ENCODE measurements at regions not wholly inside any gene's neighbourhood (a gene's known extent, or its start where the extent isn't known, plus 50 kb on each side); places are given as distances from the start of the nearest gene placed in this dataset.

DNA sequence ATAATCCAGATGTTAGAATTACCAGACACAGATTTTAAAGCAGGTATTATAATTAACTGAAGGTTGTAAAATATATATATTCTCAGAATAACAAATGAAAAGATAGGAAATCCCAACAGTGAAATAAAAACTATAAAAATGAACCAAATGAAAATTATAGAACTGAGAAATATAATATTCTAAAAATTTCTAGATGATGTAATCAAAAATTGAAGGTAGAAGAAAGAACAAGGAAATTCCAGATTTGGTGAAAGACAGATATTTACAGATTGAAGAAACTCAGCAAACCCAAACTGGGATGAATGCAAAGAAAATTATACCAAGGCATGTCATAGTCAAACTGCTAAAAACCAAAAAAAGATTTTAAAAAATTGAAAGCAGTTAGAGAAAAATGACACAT, 729.4 kb downstream of the MATN1 start:
- no peak for TF ChIP-seq FOXA1 (IDR thresholded peaks at IDR 0.05)
- Histone ChIP-seq H3K9me3 (ENCODE audit: control insufficient read depth in 4 of 4, low read length in 3 of 4) (peaks cover 0 to 5% (median 3%) of the 10 kb centered on the region in 4 donors), H3K27me3 (ENCODE audit: control insufficient read depth in 4 of 4, insufficient read depth in 4 of 4, low read length in 3 of 4) (no peaks in the 10 kb centered on the region), H3K36me3 (ENCODE audit: control insufficient read depth in 4 of 4, insufficient read depth in 3 of 4, low read depth in 1 of 4, low read length in 3 of 4) (no peaks in the 10 kb centered on the region), H3K4me1 (ENCODE audit: control insufficient read depth in 4 of 4, insufficient read depth in 4 of 4, low read length in 3 of 4) (no peaks in the 10 kb centered on the region), H3K9ac (ENCODE audit: low read depth in 1 of 2, low read length in 2 of 2) (no peak overlapping the region), H3K27ac (ENCODE audit: low read depth in 1 of 2, low read length in 2 of 2) (no peak overlapping the region), H3K4me3 (ENCODE audit: low read depth in 1 of 3, low read length in 3 of 3) (no peak overlapping the region)
- no peak for DNase-seq (ENCODE audit: low spot score)

DNA sequence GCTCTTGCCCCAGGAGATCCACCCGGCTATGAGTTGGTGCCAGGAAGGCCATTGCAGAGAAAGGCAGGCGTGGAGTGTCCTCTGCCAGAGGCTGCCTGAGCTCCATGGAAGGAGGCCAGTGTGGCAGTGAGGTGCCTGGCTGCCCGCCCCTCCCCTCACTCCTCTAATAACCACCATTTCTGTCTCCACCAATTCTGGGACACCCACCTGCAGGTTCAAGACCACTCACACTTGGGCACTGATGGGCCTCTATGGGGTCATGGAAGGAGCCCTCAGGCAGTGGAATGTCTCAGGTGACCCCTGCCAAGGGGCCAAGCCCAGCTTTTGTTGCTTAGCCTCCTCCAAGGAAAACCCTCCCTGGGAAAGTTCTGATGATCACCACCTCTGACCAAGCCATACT, 731.6 kb downstream of the MATN1 start:
- Histone ChIP-seq H3K27me3 (ENCODE audit: control insufficient read depth in 4 of 4, insufficient read depth in 4 of 4, low read length in 3 of 4) (no peaks in the 10 kb centered on the region), H3K27ac (ENCODE audit: low read depth in 1 of 2, low read length in 2 of 2) (no peak overlapping the region), H3K4me1 (ENCODE audit: control insufficient read depth in 4 of 4, insufficient read depth in 4 of 4, low read length in 3 of 4) (peaks cover 0 to 3% (median 1%) of the 10 kb centered on the region in 4 donors), H3K36me3 (ENCODE audit: control insufficient read depth in 4 of 4, insufficient read depth in 3 of 4, low read depth in 1 of 4, low read length in 3 of 4) (no peaks in the 10 kb centered on the region), H3K4me3 (ENCODE audit: low read depth in 1 of 3, low read length in 3 of 3) (no peak overlapping the region), H3K9me3 (ENCODE audit: control insufficient read depth in 4 of 4, low read length in 3 of 4) (peaks cover 0 to 5% (median 3%) of the 10 kb centered on the region in 4 donors), H3K9ac (ENCODE audit: low read depth in 1 of 2, low read length in 2 of 2) (no peak overlapping the region)
- no peak for DNase-seq (ENCODE audit: low spot score)
- TF ChIP-seq NR2F2 (IDR thresholded peaks at IDR 0.05), result no peak
- TF ChIP-seq YY1 (IDR thresholded peaks at IDR 0.05), result no peak
- no peak for TF ChIP-seq HNF4G (IDR thresholded peaks at IDR 0.05)
- no peak for TF ChIP-seq TAF1 (conservative IDR thresholded peaks at IDR 0.05)
- no peak for TF ChIP-seq EGR1 (IDR thresholded peaks at IDR 0.05; ENCODE audit: low read depth in 2 of 2)
- no peak for TF ChIP-seq JUND (IDR thresholded peaks at IDR 0.05)
- TF ChIP-seq, protein P1, sequence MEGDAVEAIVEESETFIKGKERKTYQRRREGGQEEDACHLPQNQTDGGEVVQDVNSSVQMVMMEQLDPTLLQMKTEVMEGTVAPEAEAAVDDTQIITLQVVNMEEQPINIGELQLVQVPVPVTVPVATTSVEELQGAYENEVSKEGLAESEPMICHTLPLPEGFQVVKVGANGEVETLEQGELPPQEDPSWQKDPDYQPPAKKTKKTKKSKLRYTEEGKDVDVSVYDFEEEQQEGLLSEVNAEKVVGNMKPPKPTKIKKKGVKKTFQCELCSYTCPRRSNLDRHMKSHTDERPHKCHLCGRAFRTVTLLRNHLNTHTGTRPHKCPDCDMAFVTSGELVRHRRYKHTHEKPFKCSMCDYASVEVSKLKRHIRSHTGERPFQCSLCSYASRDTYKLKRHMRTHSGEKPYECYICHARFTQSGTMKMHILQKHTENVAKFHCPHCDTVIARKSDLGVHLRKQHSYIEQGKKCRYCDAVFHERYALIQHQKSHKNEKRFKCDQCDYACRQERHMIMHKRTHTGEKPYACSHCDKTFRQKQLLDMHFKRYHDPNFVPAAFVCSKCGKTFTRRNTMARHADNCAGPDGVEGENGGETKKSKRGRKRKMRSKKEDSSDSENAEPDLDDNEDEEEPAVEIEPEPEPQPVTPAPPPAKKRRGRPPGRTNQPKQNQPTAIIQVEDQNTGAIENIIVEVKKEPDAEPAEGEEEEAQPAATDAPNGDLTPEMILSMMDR (IDR thresholded peaks at IDR 0.05; ENCODE audit: low read depth, low read length, missing input control), result no peak
- TF ChIP-seq HNF4A (conservative IDR thresholded peaks at IDR 0.05), result no peak
- TF ChIP-seq FOXA1 (IDR thresholded peaks at IDR 0.05), result no peak
- no peak for TF ChIP-seq GABPA (IDR thresholded peaks at IDR 0.05 in 1 of 2, conservative IDR thresholded peaks at IDR 0.05 in 1 of 2)
- TF ChIP-seq, protein P2, sequence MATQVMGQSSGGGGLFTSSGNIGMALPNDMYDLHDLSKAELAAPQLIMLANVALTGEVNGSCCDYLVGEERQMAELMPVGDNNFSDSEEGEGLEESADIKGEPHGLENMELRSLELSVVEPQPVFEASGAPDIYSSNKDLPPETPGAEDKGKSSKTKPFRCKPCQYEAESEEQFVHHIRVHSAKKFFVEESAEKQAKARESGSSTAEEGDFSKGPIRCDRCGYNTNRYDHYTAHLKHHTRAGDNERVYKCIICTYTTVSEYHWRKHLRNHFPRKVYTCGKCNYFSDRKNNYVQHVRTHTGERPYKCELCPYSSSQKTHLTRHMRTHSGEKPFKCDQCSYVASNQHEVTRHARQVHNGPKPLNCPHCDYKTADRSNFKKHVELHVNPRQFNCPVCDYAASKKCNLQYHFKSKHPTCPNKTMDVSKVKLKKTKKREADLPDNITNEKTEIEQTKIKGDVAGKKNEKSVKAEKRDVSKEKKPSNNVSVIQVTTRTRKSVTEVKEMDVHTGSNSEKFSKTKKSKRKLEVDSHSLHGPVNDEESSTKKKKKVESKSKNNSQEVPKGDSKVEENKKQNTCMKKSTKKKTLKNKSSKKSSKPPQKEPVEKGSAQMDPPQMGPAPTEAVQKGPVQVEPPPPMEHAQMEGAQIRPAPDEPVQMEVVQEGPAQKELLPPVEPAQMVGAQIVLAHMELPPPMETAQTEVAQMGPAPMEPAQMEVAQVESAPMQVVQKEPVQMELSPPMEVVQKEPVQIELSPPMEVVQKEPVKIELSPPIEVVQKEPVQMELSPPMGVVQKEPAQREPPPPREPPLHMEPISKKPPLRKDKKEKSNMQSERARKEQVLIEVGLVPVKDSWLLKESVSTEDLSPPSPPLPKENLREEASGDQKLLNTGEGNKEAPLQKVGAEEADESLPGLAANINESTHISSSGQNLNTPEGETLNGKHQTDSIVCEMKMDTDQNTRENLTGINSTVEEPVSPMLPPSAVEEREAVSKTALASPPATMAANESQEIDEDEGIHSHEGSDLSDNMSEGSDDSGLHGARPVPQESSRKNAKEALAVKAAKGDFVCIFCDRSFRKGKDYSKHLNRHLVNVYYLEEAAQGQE (IDR thresholded peaks at IDR 0.05), result no peak
- TF ChIP-seq, protein P3, sequence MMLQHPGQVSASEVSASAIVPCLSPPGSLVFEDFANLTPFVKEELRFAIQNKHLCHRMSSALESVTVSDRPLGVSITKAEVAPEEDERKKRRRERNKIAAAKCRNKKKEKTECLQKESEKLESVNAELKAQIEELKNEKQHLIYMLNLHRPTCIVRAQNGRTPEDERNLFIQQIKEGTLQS (IDR thresholded peaks at IDR 0.05), result no peak
- no peak for TF ChIP-seq RXRA (IDR thresholded peaks at IDR 0.05)
- TF ChIP-seq FOXA2 (IDR thresholded peaks at IDR 0.05), result no peak
- TF ChIP-seq RAD21 (IDR thresholded peaks at IDR 0.05), result no peak
- TF ChIP-seq SP1 (IDR thresholded peaks at IDR 0.05), result no peak
- TF ChIP-seq, protein P4, sequence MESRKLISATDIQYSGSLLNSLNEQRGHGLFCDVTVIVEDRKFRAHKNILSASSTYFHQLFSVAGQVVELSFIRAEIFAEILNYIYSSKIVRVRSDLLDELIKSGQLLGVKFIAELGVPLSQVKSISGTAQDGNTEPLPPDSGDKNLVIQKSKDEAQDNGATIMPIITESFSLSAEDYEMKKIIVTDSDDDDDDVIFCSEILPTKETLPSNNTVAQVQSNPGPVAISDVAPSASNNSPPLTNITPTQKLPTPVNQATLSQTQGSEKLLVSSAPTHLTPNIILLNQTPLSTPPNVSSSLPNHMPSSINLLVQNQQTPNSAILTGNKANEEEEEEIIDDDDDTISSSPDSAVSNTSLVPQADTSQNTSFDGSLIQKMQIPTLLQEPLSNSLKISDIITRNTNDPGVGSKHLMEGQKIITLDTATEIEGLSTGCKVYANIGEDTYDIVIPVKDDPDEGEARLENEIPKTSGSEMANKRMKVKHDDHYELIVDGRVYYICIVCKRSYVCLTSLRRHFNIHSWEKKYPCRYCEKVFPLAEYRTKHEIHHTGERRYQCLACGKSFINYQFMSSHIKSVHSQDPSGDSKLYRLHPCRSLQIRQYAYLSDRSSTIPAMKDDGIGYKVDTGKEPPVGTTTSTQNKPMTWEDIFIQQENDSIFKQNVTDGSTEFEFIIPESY (IDR thresholded peaks at IDR 0.05), result no peak
- 93% methylated on average over 3 of the region's 3 CpGs for WGBS
